ENCODE measurements at regions not wholly inside any gene's neighbourhood (a gene's known extent, or its start where the extent isn't known, plus 50 kb on each side); places are given as distances from the start of the nearest gene placed in this dataset.

DNA sequence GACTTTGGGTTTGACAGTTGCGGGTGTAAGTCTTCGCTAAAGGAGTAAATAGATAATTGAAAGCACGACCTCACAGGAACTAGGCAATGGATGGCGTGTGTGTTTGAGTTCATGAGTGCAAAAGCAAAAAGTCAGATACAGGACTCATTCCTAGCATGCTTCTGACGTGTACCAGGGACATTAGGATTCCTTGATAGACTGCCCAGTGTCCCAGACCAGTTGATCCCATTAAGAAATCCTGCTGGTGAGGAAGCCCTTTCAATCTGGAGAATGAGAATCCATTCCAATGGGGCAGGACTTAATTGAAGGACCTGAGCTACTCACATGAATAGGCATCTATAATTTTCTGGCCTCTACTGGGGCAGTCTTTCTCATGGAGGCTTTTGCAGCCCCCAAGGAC, 235.4 kb downstream of the RAD51AP2 start:
- no peak overlapping the region for H3K4me2 ChIP-seq (ENCODE audit: low read depth, low read length, poor library complexity, severe bottlenecking)
- H3K27me3 ChIP-seq (ENCODE audit: low read length), result no peaks in the 10 kb centered on the region
- no peaks in the 10 kb centered on the region for H3K9me2 ChIP-seq (replicated peaks; ENCODE audit: insufficient read depth, low read length)
- no peaks in the 10 kb centered on the region for H3K9me3 ChIP-seq (ENCODE audit: insufficient read depth, low read length)
- no peaks in the 10 kb centered on the region for H3K79me2 ChIP-seq (ENCODE audit: insufficient read depth, low read length)
- H3K9ac ChIP-seq (ENCODE audit: low read length), result no peak overlapping the region
- no peak overlapping the region for H2AFZ ChIP-seq (ENCODE audit: low read depth, low read length, severe bottlenecking)
- no peaks in the 10 kb centered on the region for H3K36me3 ChIP-seq (ENCODE audit: low read length)
- H3K27ac ChIP-seq (ENCODE audit: low read depth, low read length), result no peak overlapping the region
- no peaks in the 10 kb centered on the region for H4K20me1 ChIP-seq (ENCODE audit: low read depth, low read length)
- no peak overlapping the region for H3K4me3 ChIP-seq (ENCODE audit: insufficient read depth, low read length, poor library complexity, severe bottlenecking)
- TF ChIP-seq, protein P1, sequence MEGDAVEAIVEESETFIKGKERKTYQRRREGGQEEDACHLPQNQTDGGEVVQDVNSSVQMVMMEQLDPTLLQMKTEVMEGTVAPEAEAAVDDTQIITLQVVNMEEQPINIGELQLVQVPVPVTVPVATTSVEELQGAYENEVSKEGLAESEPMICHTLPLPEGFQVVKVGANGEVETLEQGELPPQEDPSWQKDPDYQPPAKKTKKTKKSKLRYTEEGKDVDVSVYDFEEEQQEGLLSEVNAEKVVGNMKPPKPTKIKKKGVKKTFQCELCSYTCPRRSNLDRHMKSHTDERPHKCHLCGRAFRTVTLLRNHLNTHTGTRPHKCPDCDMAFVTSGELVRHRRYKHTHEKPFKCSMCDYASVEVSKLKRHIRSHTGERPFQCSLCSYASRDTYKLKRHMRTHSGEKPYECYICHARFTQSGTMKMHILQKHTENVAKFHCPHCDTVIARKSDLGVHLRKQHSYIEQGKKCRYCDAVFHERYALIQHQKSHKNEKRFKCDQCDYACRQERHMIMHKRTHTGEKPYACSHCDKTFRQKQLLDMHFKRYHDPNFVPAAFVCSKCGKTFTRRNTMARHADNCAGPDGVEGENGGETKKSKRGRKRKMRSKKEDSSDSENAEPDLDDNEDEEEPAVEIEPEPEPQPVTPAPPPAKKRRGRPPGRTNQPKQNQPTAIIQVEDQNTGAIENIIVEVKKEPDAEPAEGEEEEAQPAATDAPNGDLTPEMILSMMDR (IDR thresholded peaks at IDR 0.05; ENCODE audit: insufficient read depth, low read length, poor library complexity, severe bottlenecking), result no peak
- H3F3A ChIP-seq (ENCODE audit: insufficient read depth), result no peaks in the 10 kb centered on the region

DNA sequence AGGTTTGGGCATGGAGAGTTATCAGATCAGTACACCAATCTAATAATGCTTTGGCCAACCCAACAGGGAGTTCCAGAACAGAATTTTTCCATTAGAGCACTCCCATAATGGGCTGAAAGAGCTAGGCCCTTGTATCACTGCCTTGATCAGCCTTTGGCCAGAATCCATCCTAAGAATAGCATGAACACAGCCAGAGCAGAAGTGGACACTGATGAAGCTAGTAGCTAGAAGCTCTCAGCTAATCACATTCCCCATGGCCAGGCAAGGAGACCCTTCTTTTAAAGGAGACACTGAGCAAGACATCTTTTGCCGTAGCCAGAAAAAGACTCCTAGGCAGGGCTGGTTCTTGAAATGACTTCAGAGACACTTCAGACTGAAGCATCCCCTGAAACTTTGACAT, 236.0 kb downstream of the RAD51AP2 start:
- Histone ChIP-seq H3F3A (ENCODE audit: insufficient read depth) (no peaks in the 10 kb centered on the region), H3K36me3 (ENCODE audit: low read length) (no peaks in the 10 kb centered on the region), H3K4me3 (ENCODE audit: insufficient read depth, low read length, poor library complexity, severe bottlenecking) (no peak overlapping the region), H4K20me1 (ENCODE audit: low read depth, low read length) (no peaks in the 10 kb centered on the region), H3K79me2 (ENCODE audit: insufficient read depth, low read length) (no peaks in the 10 kb centered on the region), H3K27ac (ENCODE audit: low read depth, low read length) (no peak overlapping the region), H3K27me3 (ENCODE audit: low read length) (no peaks in the 10 kb centered on the region), H3K9me2 (replicated peaks; ENCODE audit: insufficient read depth, low read length) (no peaks in the 10 kb centered on the region), H3K4me2 (ENCODE audit: low read depth, low read length, poor library complexity, severe bottlenecking) (no peak overlapping the region), H2AFZ (ENCODE audit: low read depth, low read length, severe bottlenecking) (no peak overlapping the region), H3K9ac (ENCODE audit: low read length) (no peak overlapping the region), H3K9me3 (ENCODE audit: insufficient read depth, low read length) (no peaks in the 10 kb centered on the region)
- TF ChIP-seq, protein P1 (IDR thresholded peaks at IDR 0.05; ENCODE audit: insufficient read depth, low read length, poor library complexity, severe bottlenecking), result no peak
- TF ChIP-seq EZH2phosphoT487 (conservative IDR thresholded peaks at IDR 0.05; ENCODE audit: low read length), result no peak

DNA sequence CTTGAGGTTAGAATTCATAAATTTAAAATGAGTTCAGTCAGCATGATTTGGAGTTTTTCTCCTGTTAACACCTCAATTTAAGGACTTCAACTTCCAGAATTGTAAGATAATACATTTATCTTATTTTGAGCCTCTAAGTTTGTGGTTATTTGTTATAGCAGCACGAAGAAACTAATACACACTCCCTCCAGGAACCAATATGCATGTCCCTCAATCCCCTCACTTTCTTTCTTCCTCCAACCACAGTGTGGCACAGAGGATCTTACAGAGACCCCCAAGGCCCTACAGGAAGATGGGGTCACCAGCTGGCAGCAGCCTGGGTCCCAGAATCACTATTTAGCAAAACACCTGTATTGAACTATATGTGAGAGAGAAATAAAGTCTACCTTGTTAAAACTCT, 242.0 kb downstream of the RAD51AP2 start:
- no peak overlapping the region for H3K9ac ChIP-seq (ENCODE audit: low read length)
- H3K79me2 ChIP-seq (ENCODE audit: insufficient read depth, low read length), result no peaks in the 10 kb centered on the region
- no peaks in the 10 kb centered on the region for H3K9me2 ChIP-seq (replicated peaks; ENCODE audit: insufficient read depth, low read length)
- H3K4me3 ChIP-seq (ENCODE audit: insufficient read depth, low read length, poor library complexity, severe bottlenecking), result no peak overlapping the region
- H2AFZ ChIP-seq (ENCODE audit: low read depth, low read length, severe bottlenecking), result no peak overlapping the region
- no peaks in the 10 kb centered on the region for H3K36me3 ChIP-seq (ENCODE audit: low read length)
- no peaks in the 10 kb centered on the region for H4K20me1 ChIP-seq (ENCODE audit: low read depth, low read length)
- no peak overlapping the region for H3K4me2 ChIP-seq (ENCODE audit: low read depth, low read length, poor library complexity, severe bottlenecking)
- H3K9me3 ChIP-seq (ENCODE audit: insufficient read depth, low read length), result no peaks in the 10 kb centered on the region
- no peak overlapping the region for H3K27ac ChIP-seq (ENCODE audit: low read depth, low read length)
- H3F3A ChIP-seq (ENCODE audit: insufficient read depth), result no peaks in the 10 kb centered on the region
- TF ChIP-seq EZH2phosphoT487 (conservative IDR thresholded peaks at IDR 0.05; ENCODE audit: low read length), result no peak
- TF ChIP-seq, protein P1 (IDR thresholded peaks at IDR 0.05; ENCODE audit: insufficient read depth, low read length, poor library complexity, severe bottlenecking), result no peak
- no peaks in the 10 kb centered on the region for H3K27me3 ChIP-seq (ENCODE audit: low read length)

Measured in SU-DHL-6 (cell line).